HepG2 (cell line): ENCODE measurements at regions not wholly inside any gene's neighbourhood (a gene's known extent, or its start where the extent isn't known, plus 50 kb on each side); places are given as distances from the start of the nearest gene placed in this dataset.

Source experiments
- ATAC-seq: fragments of 200-7000 bp; cut with Tn5 transposase; 3 replicates; pipeline ENCODE4 v1.9.1; 2020; ENCODE audit warnings: mild to moderate bottlenecking, moderate library complexity
- BruUV-seq: library from RNA; stranded (reverse); fragments of 400-500 nt; replicated peaks from 2 replicates; lab custom pipeline; 2021; lab: Mats Ljungman, UMichigan
- CTCF ChIA-PET: fragments of 300-600 bp; formaldehyde crosslinking; extraction: SDS; loops from one replicate; lab custom pipeline; 2021; ENCODE audit warnings: low total read pairs, inconsistent platforms, low intra/inter-chr PET ratio; lab: Yijun Ruan, JAX
- POLR2A ChIA-PET: fragments of 350-600 bp; sonication (Branson Sonifier 250); formaldehyde crosslinking; loops from one replicate; lab custom pipeline; 2020; ENCODE audit warnings: antibody characterized with exemption, inconsistent platforms; lab: Yijun Ruan, JAX
- DNase-seq: peaks from one replicate; pipeline ENCODE4 v3.0.0-alpha.2; 2015; ENCODE audit warnings: low spot score
- FAIRE-seq: peaks from 3 replicates; lab custom pipeline; 2011; peaks lifted over from hg19 to GRCh38; lab: Jason Lieb, UNC
- H2AFZ ChIP-seq: one replicate; pipeline ENCODE4 v1.6.1; 2011; ENCODE audit warnings: low read length, inconsistent platforms
- H3K27ac ChIP-seq: fragments of 300-600 bp; 3 replicates; pipeline ENCODE4 v1.8.0; 2011; ENCODE audit warnings: mixed run types, mild to moderate bottlenecking, mixed read lengths, low read length, inconsistent platforms; ENCODE audit not compliant: insufficient read depth; ENCODE audit errors: extremely low read length
- H3K27me3 ChIP-seq, 2 experiments: fragments of 200-600 bp in 1 of 2; 2 replicates in 1 of 2; 3 replicates in 1 of 2; pipeline versions ENCODE4 v1.6.0 to v1.8.0; 2011; ENCODE audit warnings: low read length in 2 of 2, mild to moderate bottlenecking in 2 of 2, moderate library complexity in 2 of 2, inconsistent platforms in 1 of 2; ENCODE audit not compliant: insufficient read depth in 2 of 2, control insufficient read depth in 1 of 2
- H3K36me3 ChIP-seq, 2 experiments: fragments of 200-600 bp in 1 of 2; replicated peaks in 1 of 2; 2 replicates in 1 of 2; 3 replicates in 1 of 2; pipeline versions ENCODE4 v1.5.1 to v1.8.0; 2011; ENCODE audit warnings: low read length in 2 of 2, inconsistent platforms in 1 of 2; ENCODE audit not compliant: insufficient read depth in 2 of 2, control insufficient read depth in 1 of 2
- H3K4me1 ChIP-seq: 2 replicates; pipeline ENCODE4 v1.5.1; 2012; ENCODE audit warnings: low read length, inconsistent platforms; ENCODE audit not compliant: insufficient read depth
- H3K4me2 ChIP-seq: 2 replicates; pipeline ENCODE4 v1.6.0; 2011; ENCODE audit warnings: low read depth, low read length, inconsistent platforms
- H3K4me3 ChIP-seq, 3 experiments: fragments of 200-600 bp in 1 of 3; sonication (generic), shearing (Covaris generic) in 1 of 3; replicated peaks in 1 of 3; 2 replicates each; pipeline ENCODE4 v1.5.1; 2011 to 2016; ENCODE audit warnings: low read length in 3 of 3, inconsistent platforms in 2 of 3, low read depth in 2 of 3, mild to moderate bottlenecking in 2 of 3, control low read depth in 1 of 3, mixed read lengths in 1 of 3; ENCODE audit not compliant: insufficient read depth in 1 of 3
- H3K79me2 ChIP-seq: one replicate; pipeline ENCODE4 v1.6.1; 2011; ENCODE audit warnings: low read length, inconsistent platforms; ENCODE audit not compliant: insufficient read depth
- H3K9ac ChIP-seq: 2 replicates; pipeline ENCODE4 v1.6.0; 2011; ENCODE audit warnings: mild to moderate bottlenecking, low read depth, low read length, inconsistent platforms; ENCODE audit not compliant: insufficient read depth
- H3K9me3 ChIP-seq: 2 replicates; pipeline ENCODE4 v1.5.1; 2012; ENCODE audit warnings: mild to moderate bottlenecking, low read length
- H4K20me1 ChIP-seq: 2 replicates; pipeline ENCODE4 v1.6.0; 2011; ENCODE audit warnings: inconsistent platforms, mild to moderate bottlenecking, low read length, moderate library complexity; ENCODE audit not compliant: insufficient read depth
- AHDC1 ChIP-seq: sonication (generic); formaldehyde crosslinking; IDR thresholded peaks from 2 replicates; pipeline ENCODE4 v1.5.1; 2020; ENCODE audit warnings: mild to moderate bottlenecking, missing genetic modification reagents, borderline replicate concordance
- DRAP1 ChIP-seq: IDR thresholded peaks from 2 replicates; pipeline ENCODE4 v1.6.1; 2016; ENCODE audit warnings: missing genetic modification reagents, missing compliant biosample characterization
- HNRNPLL ChIP-seq: fragments of 200-400 bp; formaldehyde crosslinking; IDR thresholded peaks from 2 replicates; pipeline ENCODE4 v1.6.1; 2017; ENCODE audit warnings: mild to moderate bottlenecking, low read depth, low read length; ENCODE audit not compliant: poor library complexity, severe bottlenecking
- HNRNPUL1 ChIP-seq: fragments of 200-400 bp; formaldehyde crosslinking; IDR thresholded peaks from 2 replicates; pipeline ENCODE4 v1.6.1; 2017; ENCODE audit warnings: low read depth, mild to moderate bottlenecking, low read length, moderate library complexity
- NFIB ChIP-seq: sonication (generic); formaldehyde crosslinking; IDR thresholded peaks from 2 replicates; pipeline ENCODE4 v1.9.0; 2021; ENCODE audit warnings: missing genetic modification reagents, mild to moderate bottlenecking, borderline replicate concordance
- RCOR2 ChIP-seq: IDR thresholded peaks from 2 replicates; pipeline ENCODE4 v1.6.1; 2016; ENCODE audit warnings: missing biosample characterization, missing genetic modification reagents
- TBX2 ChIP-seq: sonication (generic); formaldehyde crosslinking; IDR thresholded peaks from 2 replicates; pipeline ENCODE4 v1.5.0; 2020; ENCODE audit warnings: missing genetic modification reagents, mild to moderate bottlenecking, borderline replicate concordance
- U2AF2 ChIP-seq: fragments of 200-400 bp; formaldehyde crosslinking; IDR thresholded peaks from 2 replicates; pipeline ENCODE4 v1.6.1; 2017; ENCODE audit warnings: low read depth, mild to moderate bottlenecking, low read length
- ZNF20 ChIP-seq: sonication (generic); formaldehyde crosslinking; IDR thresholded peaks from 2 replicates; pipeline ENCODE4 v1.4.0; 2020; ENCODE audit warnings: mild to moderate bottlenecking, moderate library complexity, missing genetic modification reagents
- ZNF337 ChIP-seq: sonication (generic); formaldehyde crosslinking; IDR thresholded peaks from 2 replicates; pipeline ENCODE4 v1.5.1; 2020; ENCODE audit warnings: missing genetic modification reagents, low read depth, mild to moderate bottlenecking, borderline replicate concordance
- ZNF33A ChIP-seq: sonication (generic); formaldehyde crosslinking; IDR thresholded peaks from 2 replicates; pipeline ENCODE4 v1.5.1; 2020; ENCODE audit warnings: missing genetic modification reagents, mild to moderate bottlenecking, moderate library complexity, borderline replicate concordance
- ZNF7 ChIP-seq: IDR thresholded peaks from 2 replicates; pipeline ENCODE4 v1.6.1; 2016; ENCODE audit warnings: missing biosample characterization, missing genetic modification reagents
- ZSCAN9 ChIP-seq: IDR thresholded peaks from 2 replicates; pipeline ENCODE4 v1.6.1; 2016; ENCODE audit warnings: borderline replicate concordance
- WGBS: methylation state at CpG from one replicate; pipeline ENCODE4 v1.1.6; 2017; ENCODE audit warnings: low lambda C conversion rate; 5-methylcytosine and 5-hydroxymethylcytosine counted together
- in situ Hi-C: cut with HindIII; loops from 2 replicates; pipeline ENCODE4 v1.10.0; 2017; ENCODE audit warnings: low pct_unique_long_range_greater_than_20kb; ENCODE audit not compliant: extremely low pct_ligation_motif_present
- intact Hi-C: fragments of 100-400 bp; cut with micrococcal nuclease; formaldehyde crosslinking; loops from one replicate; pipeline ENCODE4 v1.10.0; 2022; ENCODE audit not compliant: unreplicated experiment

- TF ChIP-seq ZSCAN9 (CRISPR knock-in tag) (no peak), DRAP1 (no peak), HNRNPUL1 (no peak), ZNF337 (CRISPR knock-in tag) (no peak)
- no peak for DNase-seq
- no peak for FAIRE-seq
- no TSS peak for BruUV-seq
- ATAC-seq = no peak
- intact Hi-C loops = no loop called here
- Histone ChIP-seq H3K36me3 (no peaks in the 10 kb centered on the region), H3K9me3 (peaks cover 90% of the 10 kb centered on the region), H3K4me3 (no peak overlapping the region), H3K9ac (no peak overlapping the region), H3K4me1 (no peaks in the 10 kb centered on the region), H3K27me3 (no peaks in the 10 kb centered on the region), H2AFZ (no peak overlapping the region), H3K79me2 (no peaks in the 10 kb centered on the region), H3K27ac (no peak overlapping the region), H3K4me2 (no peak overlapping the region), H4K20me1 (no peaks in the 10 kb centered on the region)
- in situ Hi-C loops = no loop called here
- 9% methylated on average over 4 of the region's 4 CpGs for WGBS
- CTCF ChIA-PET = no interaction called here
- POLR2A ChIA-PET = no interaction called here
Measured at GRCh38 chr5:162456086-162456485, 388.5 kb downstream of the GABRG2 start.

GRCh38 chr5:162466011-162466410 is 398.4 kb downstream of the GABRG2 start:
- no peak for ATAC-seq
- no peak for FAIRE-seq
- Histone ChIP-seq H3K27ac (no peak overlapping the region), H3K4me3 (no peak overlapping the region), H3K9me3 (peaks cover 55% of the 10 kb centered on the region), H3K27me3 (no peaks in the 10 kb centered on the region), H4K20me1 (no peaks in the 10 kb centered on the region), H3K4me1 (no peaks in the 10 kb centered on the region), H2AFZ (no peak overlapping the region), H3K36me3 (no peaks in the 10 kb centered on the region), H3K79me2 (no peaks in the 10 kb centered on the region), H3K4me2 (no peak overlapping the region), H3K9ac (no peak overlapping the region)
- BruUV-seq = no TSS peak
- in situ Hi-C loops = no loop called here
- ChIA-PET CTCF (no interaction called here), POLR2A (no interaction called here)
- intact Hi-C loops = no loop called here
- 0% methylated on average over 1 of the region's 1 CpG for WGBS
- no peak for DNase-seq
- TF ChIP-seq ZNF33A (CRISPR knock-in tag) = no peak
- TF ChIP-seq ZNF7 (CRISPR knock-in tag) = no peak
- TF ChIP-seq AHDC1 = no peak
- TF ChIP-seq ZNF20 = no peak
- no peak for TF ChIP-seq U2AF2
- no peak for TF ChIP-seq NFIB (CRISPR knock-in tag)
- TF ChIP-seq HNRNPLL = no peak
- TF ChIP-seq RCOR2 = no peak
- no peak for TF ChIP-seq TBX2 (CRISPR knock-in tag)
